ENCODE measurements at regions not wholly inside any gene's neighbourhood (a gene's known extent, or its start where the extent isn't known, plus 50 kb on each side); places are given as distances from the start of the nearest gene placed in this dataset.

DNA sequence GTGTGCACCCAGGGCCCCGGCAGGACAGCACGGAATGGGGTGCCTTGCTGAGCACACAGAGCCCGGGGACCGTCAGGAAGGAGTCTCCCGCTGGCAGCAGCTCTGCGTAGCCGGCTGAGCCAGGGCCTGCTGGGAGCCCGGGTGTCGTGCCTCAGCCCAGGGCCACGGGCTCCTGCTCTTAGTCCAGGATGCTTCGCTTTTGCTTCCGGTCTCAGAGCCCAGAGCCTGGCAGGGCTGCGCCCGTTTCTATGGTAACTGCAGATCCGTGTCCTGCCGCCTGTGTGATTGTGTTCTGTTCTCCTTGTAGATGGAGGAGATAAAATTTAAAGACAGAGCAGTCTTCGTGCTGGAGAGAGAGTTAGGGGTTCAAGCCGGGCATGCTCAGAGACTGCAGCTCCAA lies 53.7 kb upstream of the DPYSL4 start:
- no peak for TF ChIP-seq YY1 (IDR thresholded peaks at IDR 0.05; ENCODE audit: low read depth)
- TF ChIP-seq, protein P1, sequence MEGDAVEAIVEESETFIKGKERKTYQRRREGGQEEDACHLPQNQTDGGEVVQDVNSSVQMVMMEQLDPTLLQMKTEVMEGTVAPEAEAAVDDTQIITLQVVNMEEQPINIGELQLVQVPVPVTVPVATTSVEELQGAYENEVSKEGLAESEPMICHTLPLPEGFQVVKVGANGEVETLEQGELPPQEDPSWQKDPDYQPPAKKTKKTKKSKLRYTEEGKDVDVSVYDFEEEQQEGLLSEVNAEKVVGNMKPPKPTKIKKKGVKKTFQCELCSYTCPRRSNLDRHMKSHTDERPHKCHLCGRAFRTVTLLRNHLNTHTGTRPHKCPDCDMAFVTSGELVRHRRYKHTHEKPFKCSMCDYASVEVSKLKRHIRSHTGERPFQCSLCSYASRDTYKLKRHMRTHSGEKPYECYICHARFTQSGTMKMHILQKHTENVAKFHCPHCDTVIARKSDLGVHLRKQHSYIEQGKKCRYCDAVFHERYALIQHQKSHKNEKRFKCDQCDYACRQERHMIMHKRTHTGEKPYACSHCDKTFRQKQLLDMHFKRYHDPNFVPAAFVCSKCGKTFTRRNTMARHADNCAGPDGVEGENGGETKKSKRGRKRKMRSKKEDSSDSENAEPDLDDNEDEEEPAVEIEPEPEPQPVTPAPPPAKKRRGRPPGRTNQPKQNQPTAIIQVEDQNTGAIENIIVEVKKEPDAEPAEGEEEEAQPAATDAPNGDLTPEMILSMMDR (IDR thresholded peaks at IDR 0.05) = no peak
- no peak for TF ChIP-seq RAD21 (IDR thresholded peaks at IDR 0.05; ENCODE audit: low read length)

Data from SK-N-SH (cell line).